HAP-1 (cell line): ENCODE measurements at regions not wholly inside any gene's neighbourhood (a gene's known extent, or its start where the extent isn't known, plus 50 kb on each side); places are given as distances from the start of the nearest gene placed in this dataset.

ENCODE experiments used
- DNase-seq, 2 experiments: peaks; one replicate each; pipeline ENCODE4 v3.0.0-alpha.2; 2016 to 2020; ENCODE audit warnings: low spot score in 2 of 2
- H3K27me3 ChIP-seq: fragments of 250-450 bp; sonication (Bioruptor Pico); 2 replicates; pipeline ENCODE4 v1.5.1; 2020; ENCODE audit warnings: low read depth, mild to moderate bottlenecking, moderate library complexity
- H3K36me3 ChIP-seq: fragments of 250-450 bp; sonication (Bioruptor Pico); replicated peaks from 2 replicates; pipeline ENCODE4 v1.5.1; 2020; ENCODE audit warnings: mild to moderate bottlenecking
- H3K4me1 ChIP-seq: fragments of 250-450 bp; sonication (Bioruptor Pico); 2 replicates; pipeline ENCODE4 v1.5.1; 2020; ENCODE audit warnings: mild to moderate bottlenecking
- H3K4me3 ChIP-seq: fragments of 250-450 bp; sonication (Bioruptor Pico); 2 replicates; pipeline ENCODE4 v1.5.1; 2020; ENCODE audit warnings: mild to moderate bottlenecking, moderate library complexity
- H3K9me3 ChIP-seq: fragments of 250-450 bp; sonication (Bioruptor Pico); 2 replicates; pipeline ENCODE4 v1.5.1; 2020; ENCODE audit warnings: mild to moderate bottlenecking, moderate library complexity
- in situ Hi-C: fragments of 300-500 bp; cut with MboI; formaldehyde crosslinking; loops from 3 replicates; pipeline ENCODE4 v1.14.3; 2020; ENCODE audit warnings: low sequenced_read_pairs, inconsistent platforms, mixed read lengths

- no peak overlapping the region for H3K4me3 ChIP-seq
- no peaks in the 10 kb centered on the region for H3K4me1 ChIP-seq
- H3K36me3 ChIP-seq: no peaks in the 10 kb centered on the region
- no peak for DNase-seq
- H3K27me3 ChIP-seq: no peaks in the 10 kb centered on the region
- H3K9me3 ChIP-seq: no peaks in the 10 kb centered on the region
- in situ Hi-C loops: no loop called here
Measured at GRCh38 chrX:26050099-26050498, 88.0 kb upstream of the MAGEB18 start.

- in situ Hi-C loops: no loop called here
- Histone ChIP-seq H3K27me3 (no peaks in the 10 kb centered on the region), H3K4me3 (no peak overlapping the region), H3K36me3 (no peaks in the 10 kb centered on the region), H3K9me3 (no peaks in the 10 kb centered on the region), H3K4me1 (no peaks in the 10 kb centered on the region)
- no peak for DNase-seq
Measured at GRCh38 chrX:26070882-26071281, 67.3 kb upstream of the MAGEB18 start.

- no peak overlapping the region for H3K4me3 ChIP-seq
- no peaks in the 10 kb centered on the region for H3K4me1 ChIP-seq
- DNase-seq: no peak
- in situ Hi-C loops: no loop called here
- no peaks in the 10 kb centered on the region for H3K36me3 ChIP-seq
- H3K27me3 ChIP-seq: no peaks in the 10 kb centered on the region
- no peaks in the 10 kb centered on the region for H3K9me3 ChIP-seq
Measured at GRCh38 chrX:26071618-26072017, 66.5 kb upstream of the MAGEB18 start.

GRCh38 chrX:26083093-26083492, 55.0 kb upstream of the MAGEB18 start:
- Histone ChIP-seq H3K4me3 (no peak overlapping the region), H3K27me3 (no peaks in the 10 kb centered on the region), H3K36me3 (no peaks in the 10 kb centered on the region), H3K9me3 (no peaks in the 10 kb centered on the region), H3K4me1 (no peaks in the 10 kb centered on the region)
- DNase-seq: no peak
- in situ Hi-C loops: no loop called here
